Body of pancreas (tissue), 4 donors: ENCODE measurements at regions not wholly inside any gene's neighbourhood (a gene's known extent, or its start where the extent isn't known, plus 50 kb on each side); places are given as distances from the start of the nearest gene placed in this dataset.

Source experiments
- ATAC-seq: fragments of 150-250 bp; one replicate; pipeline ENCODE4 v1.9.1; 2016
- DNase-seq, 4 donors: peaks; one replicate each; pipeline ENCODE4 v3.0.0-alpha.2; 2019
- H3K27ac ChIP-seq, 4 donors: fragments of 200-600 bp; sonication (generic); 1 replicate in 3 of 4; 2 replicates in 1 of 4; pipeline versions ENCODE4 v1.5.1 to v1.6.1; 2016 to 2019; ENCODE audit warnings: mild to moderate bottlenecking in 1 of 4, mixed read lengths in 1 of 4, moderate library complexity in 1 of 4
- H3K27me3 ChIP-seq, 2 donors: fragments of 200-600 bp; sonication (generic); one replicate each; pipeline ENCODE4 v1.6.0; 2016; ENCODE audit warnings: mild to moderate bottlenecking in 1 of 2
- H3K36me3 ChIP-seq, 2 donors: fragments of 200-600 bp; sonication (generic); replicated peaks in 1 of 2; 2 replicates each; pipeline ENCODE4 v1.5.1; 2016; ENCODE audit warnings: low read depth in 2 of 2; ENCODE audit not compliant: insufficient read depth in 1 of 2
- H3K4me1 ChIP-seq: fragments of 200-600 bp; sonication (generic); one replicate; pipeline ENCODE4 v1.6.0; 2016
- H3K4me3 ChIP-seq, 2 donors: fragments of 200-600 bp; sonication (generic); 1 replicate in 1 of 2; 2 replicates in 1 of 2; pipeline ENCODE4 v1.5.1; 2016 to 2019
- H3K9me3 ChIP-seq, 3 donors: fragments of 200-600 bp; sonication (generic); 1 replicate in 2 of 3; 2 replicates in 1 of 3; pipeline ENCODE4 v1.5.1; 2016
- POLR2A ChIP-seq, 3 donors: fragments of 450-650 bp; IDR thresholded peaks; one replicate each; pipeline ENCODE4 v1.6.1; 2016; ENCODE audit warnings: antibody characterized with exemption in 3 of 3, mild to moderate bottlenecking in 2 of 3
- WGBS, 2 donors: methylation state at CpG; one replicate each; pipeline ENCODE4 v1.1.5; 2017; 5-methylcytosine and 5-hydroxymethylcytosine counted together
- intact Hi-C: fragments of 100-400 bp; cut with DNase I; formaldehyde crosslinking; loops from one replicate; pipeline ENCODE4 v1.15.1; 2023
- TF ChIP-seq, protein P1 (sequence below), 7 experiments: fragments of 450-650 bp in 4 of 7; fragments of 200-600 bp in 3 of 7; sonication (generic) in 3 of 7; IDR thresholded peaks; one replicate each; pipeline ENCODE4 v1.5.1; 2016 to 2019; ENCODE audit warnings: antibody characterized with exemption in 7 of 7

DNA sequence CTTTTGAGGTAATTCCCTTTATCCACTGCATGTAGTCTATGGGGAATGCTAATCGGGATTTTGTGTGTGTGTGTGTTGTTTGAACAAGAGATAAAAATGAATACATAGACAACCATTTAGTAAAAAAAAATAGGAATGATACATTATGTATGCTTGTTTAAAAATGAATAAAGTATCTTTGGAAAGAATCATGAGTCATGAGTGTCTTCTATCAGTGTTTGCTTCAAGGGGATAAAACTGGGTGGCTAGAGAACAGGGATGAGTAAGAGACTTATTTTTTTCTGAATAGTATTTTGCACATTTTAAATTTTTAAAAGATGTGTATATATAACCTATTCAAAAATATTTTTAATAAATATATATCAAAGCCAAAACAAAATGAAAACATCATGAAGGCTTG, 839.4 kb upstream of the ADGRL4 start:
- Histone ChIP-seq H3K9me3 (no peaks in the 10 kb centered on the region), H3K4me3 (no peak overlapping the region), H3K4me1 (no peaks in the 10 kb centered on the region), H3K27ac (no peak overlapping the region), H3K36me3 (no peaks in the 10 kb centered on the region), H3K27me3 (no peaks in the 10 kb centered on the region)
- intact Hi-C loops: no loop called here
- TF ChIP-seq POLR2A (IDR thresholded peaks at IDR 0.05): no peak
- TF ChIP-seq, protein P1, sequence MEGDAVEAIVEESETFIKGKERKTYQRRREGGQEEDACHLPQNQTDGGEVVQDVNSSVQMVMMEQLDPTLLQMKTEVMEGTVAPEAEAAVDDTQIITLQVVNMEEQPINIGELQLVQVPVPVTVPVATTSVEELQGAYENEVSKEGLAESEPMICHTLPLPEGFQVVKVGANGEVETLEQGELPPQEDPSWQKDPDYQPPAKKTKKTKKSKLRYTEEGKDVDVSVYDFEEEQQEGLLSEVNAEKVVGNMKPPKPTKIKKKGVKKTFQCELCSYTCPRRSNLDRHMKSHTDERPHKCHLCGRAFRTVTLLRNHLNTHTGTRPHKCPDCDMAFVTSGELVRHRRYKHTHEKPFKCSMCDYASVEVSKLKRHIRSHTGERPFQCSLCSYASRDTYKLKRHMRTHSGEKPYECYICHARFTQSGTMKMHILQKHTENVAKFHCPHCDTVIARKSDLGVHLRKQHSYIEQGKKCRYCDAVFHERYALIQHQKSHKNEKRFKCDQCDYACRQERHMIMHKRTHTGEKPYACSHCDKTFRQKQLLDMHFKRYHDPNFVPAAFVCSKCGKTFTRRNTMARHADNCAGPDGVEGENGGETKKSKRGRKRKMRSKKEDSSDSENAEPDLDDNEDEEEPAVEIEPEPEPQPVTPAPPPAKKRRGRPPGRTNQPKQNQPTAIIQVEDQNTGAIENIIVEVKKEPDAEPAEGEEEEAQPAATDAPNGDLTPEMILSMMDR (IDR thresholded peaks at IDR 0.05): no peak
- 31 to 40% methylated on average over 1 of the region's 1 CpG for WGBS, 2 donors
- DNase-seq (no peak), ATAC-seq (no peak)

DNA sequence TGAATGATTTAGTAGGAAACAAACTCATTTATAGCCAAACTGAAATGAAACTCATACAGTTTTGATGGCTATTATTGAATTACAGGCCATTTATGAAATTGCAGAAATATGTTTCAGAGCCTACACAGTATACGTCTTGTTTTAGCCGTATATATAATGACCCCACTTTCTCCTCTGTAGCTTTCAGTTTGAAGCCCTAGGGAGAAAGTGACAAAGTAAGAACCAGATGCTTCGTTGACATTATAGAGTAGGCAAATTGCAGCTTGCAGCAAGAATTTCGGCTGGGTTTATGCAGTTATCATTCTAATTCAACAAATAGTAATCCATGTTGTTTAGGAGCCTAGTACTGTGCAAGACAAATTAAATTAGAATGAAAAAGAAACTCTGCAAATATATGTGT, 836.3 kb upstream of the ADGRL4 start:
- intact Hi-C loops: no loop called here
- H3K4me3 ChIP-seq: no peak overlapping the region
- no peak overlapping the region for H3K27ac ChIP-seq
- no peaks in the 10 kb centered on the region for H3K4me1 ChIP-seq
- no peaks in the 10 kb centered on the region for H3K9me3 ChIP-seq
- no peaks in the 10 kb centered on the region for H3K36me3 ChIP-seq
- ATAC-seq: no peak
- TF ChIP-seq, protein P1 (IDR thresholded peaks at IDR 0.05): no peak
- TF ChIP-seq POLR2A (IDR thresholded peaks at IDR 0.05): no peak
- WGBS, 2 donors: 74 to 81% methylated on average over 4 of the region's 4 CpGs
- DNase-seq: no peak
- no peaks in the 10 kb centered on the region for H3K27me3 ChIP-seq

DNA sequence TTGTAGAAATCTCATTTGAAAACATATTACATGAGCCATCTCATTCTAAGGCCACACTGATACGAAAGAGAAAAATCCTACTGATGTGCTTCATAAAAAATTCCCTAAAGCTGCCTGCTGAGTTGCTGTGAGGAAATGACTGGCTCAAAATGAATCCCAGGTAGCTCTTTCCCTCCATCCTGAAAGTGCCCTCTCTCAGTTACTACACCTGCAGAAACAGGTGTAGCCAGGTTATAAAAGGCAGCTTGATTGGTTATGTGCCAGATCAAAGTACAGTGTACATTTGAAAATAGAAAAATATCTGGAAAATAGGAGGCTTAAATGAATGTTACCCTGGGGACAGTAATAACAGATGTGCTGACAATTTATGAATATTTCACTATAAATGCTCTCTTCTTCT, 833.4 kb upstream of the ADGRL4 start:
- H3K27me3 ChIP-seq: no peaks in the 10 kb centered on the region
- DNase-seq (no peak), ATAC-seq (no peak)
- no peaks in the 10 kb centered on the region for H3K9me3 ChIP-seq
- H3K36me3 ChIP-seq: no peaks in the 10 kb centered on the region
- no peak overlapping the region for H3K27ac ChIP-seq
- TF ChIP-seq, protein P1 (IDR thresholded peaks at IDR 0.05): no peak
- no peak for TF ChIP-seq POLR2A (IDR thresholded peaks at IDR 0.05)
- intact Hi-C loops: no loop called here
- H3K4me1 ChIP-seq: no peaks in the 10 kb centered on the region
- H3K4me3 ChIP-seq: no peak overlapping the region
- WGBS, 2 donors: 85 to 100% methylated on average over 1 of the region's 1 CpG

DNA sequence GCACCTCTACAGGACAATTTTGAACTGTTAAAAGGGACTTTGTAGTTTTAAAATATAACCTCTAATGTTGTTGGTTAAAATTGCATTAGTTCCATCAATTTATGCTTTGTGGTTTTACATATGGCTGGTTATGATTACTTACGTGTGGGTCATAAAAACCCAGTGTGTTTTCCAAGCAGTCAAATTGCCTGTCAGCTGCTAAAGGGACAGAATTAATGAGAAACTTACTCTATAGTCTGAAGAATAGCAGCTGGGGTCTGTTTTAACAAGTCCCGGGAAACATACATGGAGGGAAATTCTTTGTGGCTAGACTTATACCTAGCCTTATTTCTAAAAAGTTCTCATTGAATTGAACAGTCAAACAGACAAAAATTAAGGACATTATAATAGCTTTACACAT, 820.9 kb upstream of the ADGRL4 start:
- H3K9me3 ChIP-seq: no peaks in the 10 kb centered on the region
- TF ChIP-seq, protein P1 (IDR thresholded peaks at IDR 0.05): no peak
- TF ChIP-seq POLR2A (IDR thresholded peaks at IDR 0.05): no peak
- DNase-seq: no peak
- WGBS, 2 donors: 48 to 57% methylated on average over 2 of the region's 2 CpGs
- no peak overlapping the region for H3K27ac ChIP-seq
- intact Hi-C loops: no loop called here
- no peaks in the 10 kb centered on the region for H3K36me3 ChIP-seq
- H3K4me3 ChIP-seq: no peak overlapping the region
- no peaks in the 10 kb centered on the region for H3K4me1 ChIP-seq
- H3K27me3 ChIP-seq: no peaks in the 10 kb centered on the region
- ATAC-seq: no peak

DNA sequence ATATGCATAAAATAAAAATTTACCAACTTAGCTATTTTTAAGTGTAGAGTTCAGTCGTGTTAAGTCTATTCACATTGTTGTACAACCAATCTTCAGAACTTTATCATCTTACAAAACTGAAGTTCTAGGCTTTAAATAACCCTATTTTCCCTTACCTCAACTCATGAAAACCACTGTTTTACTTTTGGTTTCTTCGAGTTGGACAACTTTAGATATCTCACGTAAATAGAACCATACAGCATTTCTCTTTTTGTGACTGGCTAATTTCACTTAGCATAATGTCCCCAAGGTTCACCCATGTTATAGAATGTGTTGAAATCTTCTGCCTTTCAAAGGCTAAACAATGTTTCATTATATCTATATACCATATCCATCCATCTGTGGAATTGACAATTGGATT, 819.0 kb upstream of the ADGRL4 start:
- no peak overlapping the region for H3K27ac ChIP-seq
- ATAC-seq (no peak), DNase-seq (no peak)
- no peak overlapping the region for H3K4me3 ChIP-seq
- H3K9me3 ChIP-seq: no peaks in the 10 kb centered on the region
- no peaks in the 10 kb centered on the region for H3K27me3 ChIP-seq
- TF ChIP-seq, protein P1 (IDR thresholded peaks at IDR 0.05): no peak
- no peak for TF ChIP-seq POLR2A (IDR thresholded peaks at IDR 0.05)
- H3K36me3 ChIP-seq: no peaks in the 10 kb centered on the region
- intact Hi-C loops: no loop called here
- no peaks in the 10 kb centered on the region for H3K4me1 ChIP-seq
- WGBS, 2 donors: 76 to 85% methylated on average over 3 of the region's 3 CpGs
